HG03378 (cell line): ENCODE measurements at regions not wholly inside any gene's neighbourhood (a gene's known extent, or its start where the extent isn't known, plus 50 kb on each side); places are given as distances from the start of the nearest gene placed in this dataset.

ENCODE experiments used
- ATAC-seq: cut with Tn5 transposase; IDR thresholded peaks from one replicate; pipeline ENCODE4 v1.9.1; 2021; ENCODE audit warnings: mild to moderate bottlenecking, moderate library complexity; ENCODE audit not compliant: unreplicated experiment

- no peak for ATAC-seq
Observed at GRCh38 chr15:96882121-96882772, 551.7 kb downstream of the NR2F2 start.

GRCh38 chr15:96887730-96888129 lies 557.2 kb downstream of the NR2F2 start:
- ATAC-seq: no peak

GRCh38 chr15:96888764-96889163 lies 558.3 kb downstream of the NR2F2 start:
- no peak for ATAC-seq

GRCh38 chr15:96889734-96890480 lies 559.4 kb downstream of the NR2F2 start:
- no peak for ATAC-seq

GRCh38 chr15:96891046-96891445 lies 560.5 kb downstream of the NR2F2 start:
- ATAC-seq: no peak

GRCh38 chr15:96893159-96893906 lies 562.8 kb downstream of the NR2F2 start:
- no peak for ATAC-seq

DNA sequence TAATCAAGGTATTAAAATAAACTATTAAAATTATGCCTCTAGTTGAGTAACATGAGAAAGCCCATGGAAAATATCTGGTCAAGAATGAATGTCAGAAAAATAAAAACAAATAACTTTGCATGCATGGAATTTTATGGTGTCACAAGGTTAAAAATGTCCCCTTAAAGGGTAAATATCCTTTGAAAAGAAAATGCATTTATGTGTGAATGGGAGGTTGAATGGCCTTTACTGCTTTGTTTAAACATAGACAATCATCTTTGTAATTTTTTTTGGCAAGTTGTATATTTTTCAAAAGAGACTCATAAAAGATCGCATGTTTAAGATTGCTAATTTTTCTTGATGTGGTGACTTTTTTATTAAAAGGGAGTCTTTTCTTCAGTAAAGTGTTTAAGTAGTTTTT lies 564.2 kb downstream of the NR2F2 start:
- no peak for ATAC-seq

DNA sequence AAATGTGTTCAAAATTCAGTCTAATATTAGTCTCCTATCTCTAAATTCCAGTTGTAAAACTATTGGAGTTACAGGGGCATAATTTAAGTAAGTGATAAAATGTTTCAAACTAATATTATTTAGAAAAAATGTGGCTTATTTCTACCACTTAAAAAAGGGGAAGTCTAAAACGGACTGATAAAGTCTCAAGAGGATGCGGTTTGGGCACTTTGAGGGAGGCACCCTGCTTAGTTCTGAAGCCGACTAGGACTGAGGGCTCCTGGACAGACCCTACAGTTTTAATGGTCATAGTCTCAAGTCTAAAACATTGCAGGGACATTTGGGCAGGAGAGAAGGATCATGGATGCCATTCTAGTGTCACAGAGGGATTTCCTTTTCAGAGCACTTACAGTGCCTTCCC lies 566.3 kb downstream of the NR2F2 start:
- ATAC-seq: no peak

DNA sequence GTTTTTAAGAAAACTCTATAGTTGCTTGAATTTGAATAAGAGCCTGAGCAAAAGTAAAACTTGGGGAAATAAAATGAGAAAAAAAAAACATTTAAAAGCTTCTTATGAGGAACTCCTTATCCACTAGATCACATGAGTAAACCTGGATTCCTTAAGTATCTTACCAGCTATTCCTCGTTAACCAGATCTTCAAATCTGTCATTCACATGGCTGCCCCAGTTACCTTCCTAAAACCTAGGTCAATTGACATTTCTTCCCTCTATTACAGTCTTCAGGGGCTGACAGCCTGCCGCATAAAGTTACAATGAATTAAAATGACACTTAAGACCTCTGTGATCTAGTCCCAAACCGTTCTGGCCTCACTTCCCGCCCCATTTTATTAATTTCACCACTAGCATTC lies 583.6 kb downstream of the NR2F2 start:
- no peak for ATAC-seq

- no peak for ATAC-seq
Observed at GRCh38 chr15:96916750-96917149, 586.2 kb downstream of the NR2F2 start.

DNA sequence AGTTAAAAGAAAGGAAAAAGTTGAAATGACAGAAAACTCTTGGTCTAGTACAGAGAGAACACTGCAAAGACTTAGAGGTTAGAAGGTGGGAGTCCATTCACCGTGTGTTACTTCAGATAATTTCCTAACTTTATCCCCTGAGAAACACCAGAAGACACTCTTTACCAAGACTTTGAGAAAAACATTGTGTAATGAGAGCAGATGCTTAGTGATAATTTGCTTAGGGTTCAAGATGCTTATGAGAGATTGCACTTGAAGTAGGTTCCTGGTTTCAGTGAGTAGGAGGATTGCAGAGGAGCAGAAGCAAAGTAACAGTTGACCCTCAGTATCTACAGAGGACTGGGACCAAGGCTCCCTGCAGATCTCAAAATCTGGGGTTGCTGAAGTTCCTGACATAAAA lies 594.1 kb downstream of the NR2F2 start:
- ATAC-seq: no peak

DNA sequence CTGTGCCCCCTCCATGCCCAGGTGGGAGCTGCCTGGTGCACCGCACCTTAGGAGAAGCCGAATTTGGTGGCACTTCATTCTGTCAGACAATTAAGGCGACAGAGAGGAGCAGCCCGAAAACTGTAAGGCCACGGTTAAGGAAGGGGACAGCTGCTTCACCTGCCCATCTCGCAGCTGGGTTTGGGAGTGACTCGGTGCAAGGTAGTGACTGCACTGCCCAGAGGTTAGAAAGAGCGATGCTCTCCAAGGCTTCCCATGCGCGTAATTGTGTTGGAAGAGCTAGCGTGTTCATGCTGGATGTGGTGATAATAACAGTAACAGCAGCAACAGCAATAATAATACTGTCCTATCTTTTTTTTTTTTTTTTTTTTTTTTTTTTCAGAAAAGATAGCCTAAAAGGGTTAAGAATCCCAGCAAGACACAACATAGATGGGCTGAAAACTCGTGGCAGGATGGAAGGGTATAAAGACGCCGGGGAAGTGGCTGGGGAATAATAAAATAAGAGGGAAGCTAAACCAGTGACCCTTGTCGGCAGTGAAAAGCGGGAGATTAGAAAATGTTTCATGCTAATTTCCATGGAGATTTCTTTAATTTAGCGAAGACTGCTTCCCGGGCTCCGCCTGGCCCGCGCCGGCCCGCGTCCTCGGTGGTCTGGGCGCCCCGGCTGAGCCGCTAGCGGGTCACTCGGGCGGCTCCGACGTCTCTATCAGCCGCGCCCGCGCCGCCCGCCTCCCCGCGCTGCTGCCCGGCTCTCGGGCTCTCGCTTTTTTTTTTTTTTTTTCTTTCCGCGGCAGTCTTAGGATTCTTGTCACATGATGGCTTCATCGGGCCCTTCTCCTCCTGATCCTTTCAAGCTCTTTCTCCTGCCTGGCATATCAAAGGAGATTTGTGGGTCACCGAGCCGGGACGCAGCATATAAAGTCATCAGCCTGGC lies 617.1 kb downstream of the NR2F2 start:
- no peak for ATAC-seq

DNA sequence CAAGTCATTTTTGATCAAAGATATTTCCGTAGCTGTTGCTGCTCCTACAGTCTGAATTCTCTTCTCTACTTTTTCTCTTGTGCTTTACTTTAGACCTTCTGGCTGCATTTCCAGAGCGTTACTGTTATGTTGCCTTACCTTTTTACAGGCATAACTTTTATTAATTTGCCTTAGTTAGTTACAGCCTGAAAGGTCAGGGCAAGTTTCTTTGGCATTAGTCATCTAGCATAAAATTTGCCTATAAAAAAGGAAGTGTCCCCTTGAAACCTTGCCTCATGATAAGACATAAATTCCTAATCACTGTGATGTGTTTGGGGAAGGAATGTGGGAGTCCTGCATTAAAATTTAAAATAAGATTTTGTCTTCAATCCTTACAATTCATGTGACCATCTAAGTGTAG lies 618.5 kb downstream of the NR2F2 start:
- no peak for ATAC-seq

DNA sequence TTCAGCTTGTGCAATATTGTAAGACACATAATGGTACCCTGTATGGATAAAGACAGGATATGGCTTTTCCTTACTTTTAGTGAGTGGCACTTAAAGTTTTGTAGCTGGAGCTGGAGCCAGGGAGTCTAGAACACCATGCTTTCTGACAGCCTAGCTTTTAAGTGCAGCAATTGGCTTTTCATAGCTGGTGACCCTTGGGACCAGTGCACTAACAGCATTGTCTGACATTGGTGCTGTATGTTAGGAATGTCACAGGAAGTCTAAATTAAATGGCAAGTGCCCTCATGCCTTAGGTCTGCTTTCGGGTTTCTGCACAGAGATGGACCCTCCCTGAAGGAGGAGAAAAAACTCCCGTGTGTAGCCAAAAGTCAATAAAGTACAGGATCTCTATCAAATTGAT lies 628.2 kb downstream of the NR2F2 start:
- no peak for ATAC-seq

GRCh38 chr15:96959501-96959900 lies 629.0 kb downstream of the NR2F2 start:
- no peak for ATAC-seq

- ATAC-seq: no peak
Observed at GRCh38 chr15:96960711-96961480, 630.4 kb downstream of the NR2F2 start.

DNA sequence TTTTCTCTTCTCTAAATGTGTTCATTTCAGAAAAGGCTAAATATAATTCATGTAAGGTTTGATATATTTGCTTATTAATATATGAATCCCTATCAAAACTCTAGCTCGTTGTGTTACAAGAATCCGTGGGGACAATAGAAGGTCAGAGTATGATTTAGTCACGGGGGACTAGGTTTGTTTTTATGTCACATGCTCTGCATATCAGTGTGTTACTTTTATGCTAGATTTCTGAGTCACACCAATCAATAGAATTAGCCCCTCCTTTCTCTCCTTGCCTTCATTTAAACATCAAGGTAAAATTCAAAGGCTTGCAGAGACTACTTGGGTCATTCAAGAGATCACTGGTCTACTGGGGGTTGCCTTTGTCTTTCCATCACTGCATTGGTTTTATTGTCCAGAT lies 636.1 kb downstream of the NR2F2 start:
- ATAC-seq: no peak

DNA sequence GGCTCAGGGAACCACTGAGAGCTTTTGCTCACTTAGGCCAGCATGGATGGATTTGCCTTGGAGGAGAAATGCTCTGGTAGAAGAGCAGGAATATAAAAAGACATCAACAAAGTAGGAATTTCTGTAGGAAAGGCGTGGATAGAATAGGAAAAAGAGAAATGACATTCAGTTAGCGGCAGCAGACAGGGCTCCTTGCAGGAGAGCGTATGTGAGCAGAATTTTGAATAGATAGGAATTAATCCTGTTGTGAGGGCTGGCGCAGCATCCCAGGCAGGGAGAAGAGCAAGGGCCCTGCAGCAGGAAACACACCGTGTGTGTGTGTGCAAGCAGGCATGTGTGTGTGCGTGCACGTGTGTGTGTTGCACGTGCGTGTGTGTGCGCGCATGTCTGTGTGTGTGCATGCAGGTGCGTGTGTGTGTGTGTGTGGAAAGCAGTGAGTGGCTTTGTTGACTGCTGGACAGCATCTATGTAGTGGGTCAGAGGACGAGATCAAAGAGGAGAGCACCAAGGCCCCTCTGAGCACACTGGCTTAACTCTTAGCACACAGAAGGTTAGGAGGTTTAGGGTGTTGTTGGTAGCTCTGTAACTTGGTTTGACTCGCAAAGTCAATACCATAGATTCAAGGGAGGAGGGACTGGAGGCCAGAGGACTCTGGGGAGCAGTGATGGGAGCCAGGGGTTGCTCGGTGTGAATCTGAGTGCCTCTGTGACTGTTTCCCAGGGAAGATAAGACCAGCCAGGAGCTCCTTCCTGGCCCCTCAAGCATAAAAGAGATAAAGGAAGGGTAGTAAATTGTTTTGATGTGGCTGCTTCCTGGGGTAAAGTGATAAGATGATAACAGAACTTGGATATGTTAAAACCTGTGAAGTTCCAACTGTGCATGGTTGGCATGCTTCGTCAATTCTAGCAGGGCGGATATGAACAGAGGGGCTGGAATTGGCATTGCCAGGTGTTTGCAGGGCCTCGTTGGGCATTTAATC lies 639.5 kb downstream of the NR2F2 start:
- ATAC-seq: no peak

DNA sequence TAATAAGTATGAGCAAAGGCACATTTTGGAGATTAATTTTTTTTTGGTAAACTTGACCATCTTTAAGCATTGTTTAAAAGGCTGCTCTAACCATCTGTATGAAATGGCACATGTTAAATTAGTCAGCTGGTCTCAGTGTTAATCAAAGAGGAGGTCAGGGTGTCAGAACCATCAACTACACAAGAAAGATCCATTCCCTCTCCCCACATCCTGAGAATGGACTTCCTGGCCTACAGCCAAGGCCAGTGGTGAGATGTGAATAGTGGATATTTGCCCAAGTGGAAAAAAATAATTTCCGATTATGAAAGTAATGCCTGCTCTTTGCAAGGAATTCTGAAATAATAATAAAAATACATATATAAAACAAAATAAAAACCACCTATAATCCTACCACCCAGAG lies 641.7 kb downstream of the NR2F2 start:
- no peak for ATAC-seq
